ENCODE measurements at regions not wholly inside any gene's neighbourhood (a gene's known extent, or its start where the extent isn't known, plus 50 kb on each side); places are given as distances from the start of the nearest gene placed in this dataset.
A peak's percentile ranks its signal among the peaks of the same experiment; 100 is the strongest.

DNA sequence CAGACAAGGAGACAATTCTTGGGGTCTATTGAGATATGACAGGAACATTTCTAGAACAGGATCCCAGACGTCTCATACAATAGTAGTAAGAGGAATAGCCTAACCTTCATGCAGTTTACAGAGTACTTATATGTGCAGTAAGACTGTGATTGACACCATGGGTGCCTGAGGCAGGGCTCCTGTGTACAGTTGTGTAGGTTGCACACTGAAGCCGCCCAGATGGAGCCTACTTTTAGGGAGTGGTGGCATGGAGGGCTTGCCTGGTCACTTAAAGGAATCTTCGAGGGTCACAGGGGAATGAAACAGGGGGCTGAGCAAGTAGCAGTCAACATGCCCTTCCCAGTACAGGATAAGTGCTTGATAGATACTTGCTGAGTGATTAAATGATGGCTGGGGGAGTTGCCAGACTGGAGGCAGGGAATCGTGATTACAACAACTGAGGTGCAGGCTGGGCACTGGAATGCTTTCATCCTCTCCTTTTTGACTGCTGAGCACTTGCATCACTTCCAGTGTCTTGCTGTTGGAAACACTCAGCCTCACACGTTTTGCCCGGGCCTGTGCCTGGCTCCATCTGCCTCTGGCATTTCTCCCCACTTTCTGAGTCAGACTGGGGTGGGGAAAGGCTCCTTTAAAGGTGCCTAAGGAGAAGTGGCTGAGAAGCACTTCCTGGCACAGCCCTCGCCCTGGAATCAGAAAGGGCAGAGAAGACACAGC is 71.0 kb downstream of the COPRS start:
- POLR2A ChIA-PET = no interaction called here
- Histone ChIP-seq H3K4me1 (ENCODE audit: control insufficient read depth, insufficient read depth, low read length) (no peaks in the 10 kb centered on the region), H3K27ac (ENCODE audit: extremely low read depth, low read depth, low read length) (no peak overlapping the region), H3K9me3 (ENCODE audit: control insufficient read depth, insufficient read depth, low read depth, low read length) (no peaks in the 10 kb centered on the region), H3K4me3 (ENCODE audit: low read depth, low read length) (no peak overlapping the region), H3K36me3 (ENCODE audit: control insufficient read depth in 2 of 2, insufficient read depth in 1 of 2, low read length in 2 of 2) (no peaks in the 10 kb centered on the region)
- TF ChIP-seq ZNF768 (tag by site-specific recombination; IDR thresholded peaks at IDR 0.05) = no peak
- no peak for TF ChIP-seq ZNF146 (tag by site-specific recombination; IDR thresholded peaks at IDR 0.05)
- TF ChIP-seq ZNF37A (tag by site-specific recombination; IDR thresholded peaks at IDR 0.05) = no peak
- no peak for TF ChIP-seq ZNF184 (tag by site-specific recombination; IDR thresholded peaks at IDR 0.05)
- no peak for TF ChIP-seq ZNF530 (tag by site-specific recombination; IDR thresholded peaks at IDR 0.05; ENCODE audit: low read depth)
- TF ChIP-seq ZNF18 (tag by site-specific recombination; IDR thresholded peaks at IDR 0.05) = no peak
- TF ChIP-seq, protein P1, sequence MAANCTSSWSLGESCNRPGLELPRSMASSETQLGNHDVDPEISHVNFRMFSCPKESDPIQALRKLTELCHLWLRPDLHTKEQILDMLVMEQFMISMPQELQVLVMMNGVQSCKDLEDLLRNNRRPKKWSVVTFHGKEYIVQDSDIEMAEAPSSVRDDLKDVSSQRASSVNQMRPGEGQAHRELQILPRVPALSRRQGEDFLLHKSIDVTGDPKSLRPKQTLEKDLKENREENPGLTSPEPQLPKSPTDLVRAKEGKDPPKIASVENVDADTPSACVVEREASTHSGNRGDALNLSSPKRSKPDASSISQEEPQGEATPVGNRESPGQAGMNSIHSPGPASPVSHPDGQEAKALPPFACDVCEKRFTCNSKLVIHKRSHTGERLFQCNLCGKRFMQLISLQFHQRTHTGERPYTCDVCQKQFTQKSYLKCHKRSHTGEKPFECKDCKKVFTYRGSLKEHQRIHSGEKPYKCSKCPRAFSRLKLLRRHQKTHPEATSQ (tag by site-specific recombination; IDR thresholded peaks at IDR 0.05) = no peak
- TF ChIP-seq ZNF274 (IDR thresholded peaks at IDR 0.05; ENCODE audit: low read length) = no peak
- TF ChIP-seq ZNF274 (tag by site-specific recombination; IDR thresholded peaks at IDR 0.05; ENCODE audit: borderline replicate concordance) = no peak
- TF ChIP-seq ZNF239 (tag by site-specific recombination; IDR thresholded peaks at IDR 0.05) = no peak
- TF ChIP-seq ZNF10 (tag by site-specific recombination; IDR thresholded peaks at IDR 0.05) = no peak
- no peak for TF ChIP-seq ZBTB20 (tag by site-specific recombination; IDR thresholded peaks at IDR 0.05)
- no peak for TF ChIP-seq RBAK (tag by site-specific recombination; IDR thresholded peaks at IDR 0.05)
- TF ChIP-seq TCF7L2 (IDR thresholded peaks at IDR 0.05; ENCODE audit: borderline replicate concordance, low read depth, low read length) = no peak
- CTCF ChIA-PET = interaction anchor here (0.7 to 0.9 kb wide), 2 partner anchors 41 to 55 kb away, joined by 3 read pairs; no protein-coding TSS in a partner anchor

DNA sequence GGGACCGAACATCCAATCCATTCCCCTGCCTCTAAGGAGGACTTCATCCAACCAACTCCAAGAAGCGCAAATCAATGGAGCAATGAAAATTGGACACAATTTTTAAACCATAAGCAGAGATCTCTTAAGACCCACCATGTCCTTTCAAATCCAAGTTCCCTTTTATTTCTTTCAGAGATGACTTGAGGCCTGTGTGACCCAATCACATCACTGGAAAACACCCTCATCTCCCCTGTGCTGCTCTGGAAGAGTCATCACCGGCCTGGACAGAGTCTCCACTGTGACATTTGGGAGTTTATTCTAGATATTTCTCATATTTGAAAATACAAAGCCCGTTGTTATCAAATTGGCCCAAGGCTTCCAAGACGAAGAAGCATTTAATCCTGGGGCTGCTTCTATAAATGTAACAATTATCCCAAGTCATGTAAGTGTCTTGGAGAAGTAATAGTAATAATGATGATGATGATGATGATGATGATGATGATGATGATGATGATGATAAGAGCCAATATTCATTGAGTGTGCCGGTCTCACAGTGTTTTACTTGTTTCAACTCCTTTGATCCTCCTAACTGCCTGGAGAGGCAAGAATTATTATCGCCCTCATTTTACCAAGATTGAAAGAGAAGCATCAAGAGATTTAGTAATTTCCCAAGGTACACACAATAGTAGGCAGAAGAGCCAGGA is 72.1 kb downstream of the COPRS start:
- TF ChIP-seq ZNF639 (tag by site-specific recombination; IDR thresholded peaks at IDR 0.05) (no peak), ZFP41 (tag by site-specific recombination; IDR thresholded peaks at IDR 0.05; ENCODE audit: borderline replicate concordance) (no peak), ZNF654 (tag by site-specific recombination; IDR thresholded peaks at IDR 0.05; ENCODE audit: low read depth) (no peak), ZNF513 (tag by site-specific recombination; IDR thresholded peaks at IDR 0.05) (peak; percentile 94), ZNF391 (tag by site-specific recombination; IDR thresholded peaks at IDR 0.05; ENCODE audit: borderline replicate concordance, low read depth) (no peak), ZFP69B (tag by site-specific recombination; IDR thresholded peaks at IDR 0.05) (no peak)
- TF ChIP-seq, protein P2, sequence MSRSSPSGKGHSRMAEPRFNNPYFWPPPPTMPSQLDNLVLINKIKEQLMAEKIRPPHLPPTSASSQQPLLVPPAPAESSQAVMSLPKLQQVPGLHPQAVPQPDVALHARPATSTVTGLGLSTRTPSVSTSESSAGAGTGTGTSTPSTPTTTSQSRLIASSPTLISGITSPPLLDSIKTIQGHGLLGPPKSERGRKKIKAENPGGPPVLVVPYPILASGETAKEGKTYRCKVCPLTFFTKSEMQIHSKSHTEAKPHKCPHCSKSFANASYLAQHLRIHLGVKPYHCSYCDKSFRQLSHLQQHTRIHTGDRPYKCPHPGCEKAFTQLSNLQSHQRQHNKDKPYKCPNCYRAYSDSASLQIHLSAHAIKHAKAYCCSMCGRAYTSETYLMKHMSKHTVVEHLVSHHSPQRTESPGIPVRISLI (tag by site-specific recombination; IDR thresholded peaks at IDR 0.05) = no peak
- POLR2A ChIA-PET = no interaction called here
- CTCF ChIA-PET = no interaction called here
- no peaks in the 10 kb centered on the region for H3K36me3 ChIP-seq (ENCODE audit: control insufficient read depth in 2 of 2, insufficient read depth in 1 of 2, low read length in 2 of 2)
- no peaks in the 10 kb centered on the region for H3K4me1 ChIP-seq (ENCODE audit: control insufficient read depth, insufficient read depth, low read length)
- no peak overlapping the region for H3K27ac ChIP-seq (ENCODE audit: extremely low read depth, low read depth, low read length)
- no peaks in the 10 kb centered on the region for H3K9me3 ChIP-seq (ENCODE audit: control insufficient read depth, insufficient read depth, low read depth, low read length)
- no peak overlapping the region for H3K4me3 ChIP-seq (ENCODE audit: low read depth, low read length)

All from HEK293 (cell line).